Suprapubic skin (tissue), 4 donors: ENCODE measurements at regions not wholly inside any gene's neighbourhood (a gene's known extent, or its start where the extent isn't known, plus 50 kb on each side); places are given as distances from the start of the nearest gene placed in this dataset.
"Not testable (repeated sequence)": the region's sequence is repeated elsewhere in the genome, so short reads cannot be mapped to it uniquely, and the experiment has no call there.

Experiments used
- DNase-seq, 2 donors: peaks; one replicate each; pipeline ENCODE4 v3.0.0-alpha.2; 2019; ENCODE audit warnings: low spot score in 2 of 2
- H3K27ac ChIP-seq: fragments of 200-600 bp; sonication (generic); one replicate; pipeline ENCODE4 v1.5.1; 2019
- H3K27me3 ChIP-seq: fragments of 200-600 bp; sonication (generic); one replicate; pipeline ENCODE4 v1.5.1; 2019
- H3K36me3 ChIP-seq: fragments of 200-600 bp; sonication (generic); one replicate; pipeline ENCODE4 v1.5.1; 2019
- H3K4me1 ChIP-seq: fragments of 200-600 bp; sonication (generic); one replicate; pipeline ENCODE4 v1.5.1; 2019
- H3K4me3 ChIP-seq: fragments of 200-600 bp; sonication (generic); one replicate; pipeline ENCODE4 v1.5.1; 2019; ENCODE audit warnings: mild to moderate bottlenecking
- H3K9me3 ChIP-seq: fragments of 200-600 bp; sonication (generic); one replicate; pipeline ENCODE4 v1.5.1; 2019
- CTCF ChIP-seq, 2 donors: fragments of 200-600 bp in 1 of 2; fragments of 450-650 bp in 1 of 2; sonication (generic) in 1 of 2; IDR thresholded peaks; one replicate each; pipeline ENCODE4 v1.5.1; 2016 to 2019; ENCODE audit warnings: antibody characterized with exemption in 2 of 2, mild to moderate bottlenecking in 1 of 2, moderate library complexity in 1 of 2
- EP300 ChIP-seq: sonication (generic); formaldehyde crosslinking; IDR thresholded peaks from one replicate; pipeline ENCODE4 v1.6.1; 2017; ENCODE audit warnings: antibody characterized with exemption
- POLR2A ChIP-seq, 2 donors: fragments of 450-650 bp; IDR thresholded peaks; one replicate each; pipeline ENCODE4 v1.6.1; 2017; ENCODE audit warnings: antibody characterized with exemption in 2 of 2, mild to moderate bottlenecking in 2 of 2, moderate library complexity in 2 of 2
- POLR2AphosphoS5 ChIP-seq, 3 donors: sonication (generic); formaldehyde crosslinking; IDR thresholded peaks; one replicate each; pipeline ENCODE4 v1.6.1; 2017; ENCODE audit warnings: antibody characterized with exemption in 3 of 3
- WGBS: methylation state at CpG from one replicate; pipeline ENCODE4 v1.1.5; 2018; 5-methylcytosine and 5-hydroxymethylcytosine counted together

GRCh38 chr15:79643393-79643792 is 211.3 kb downstream of the MINAR1 start:
- no peak for DNase-seq
- peaks cover 13% of the 10 kb centered on the region for H3K9me3 ChIP-seq
- no peaks in the 10 kb centered on the region for H3K36me3 ChIP-seq
- no peak overlapping the region for H3K4me3 ChIP-seq
- no peaks in the 10 kb centered on the region for H3K4me1 ChIP-seq
- TF ChIP-seq POLR2AphosphoS5 (IDR thresholded peaks at IDR 0.05), result no peak
- no peak for TF ChIP-seq POLR2A (IDR thresholded peaks at IDR 0.05)
- TF ChIP-seq CTCF (IDR thresholded peaks at IDR 0.05), result no peak
- no peaks in the 10 kb centered on the region for H3K27me3 ChIP-seq
- no peak overlapping the region for H3K27ac ChIP-seq

DNA sequence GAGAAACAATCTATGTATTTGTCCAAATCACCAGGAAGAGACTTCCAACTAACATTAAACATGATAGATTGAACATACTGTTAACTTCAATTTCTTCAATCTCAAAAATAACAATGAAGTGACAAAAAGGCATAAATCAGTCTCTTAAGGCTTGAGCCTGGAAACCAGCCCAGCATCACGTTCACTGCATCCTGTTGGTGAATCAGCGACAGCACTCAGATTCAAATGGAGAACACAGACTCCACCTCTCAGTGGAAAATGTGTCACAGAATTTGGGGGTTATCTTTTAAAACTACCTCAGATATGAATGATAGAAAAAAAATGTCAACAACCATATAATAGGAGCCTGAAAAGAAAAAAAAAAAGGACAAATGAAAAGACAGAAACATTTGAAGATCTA is 212.0 kb downstream of the MINAR1 start:
- DNase-seq, result no peak
- Histone ChIP-seq H3K4me1 (no peaks in the 10 kb centered on the region), H3K9me3 (peaks cover 13% of the 10 kb centered on the region), H3K27ac (no peak overlapping the region), H3K4me3 (no peak overlapping the region), H3K27me3 (no peaks in the 10 kb centered on the region), H3K36me3 (no peaks in the 10 kb centered on the region)
- 37% methylated on average over 2 of the region's 2 CpGs for WGBS
- TF ChIP-seq POLR2A (IDR thresholded peaks at IDR 0.05) (no peak), POLR2AphosphoS5 (IDR thresholded peaks at IDR 0.05) (no peak), EP300 (no peak), CTCF (IDR thresholded peaks at IDR 0.05) (no peak)

DNA sequence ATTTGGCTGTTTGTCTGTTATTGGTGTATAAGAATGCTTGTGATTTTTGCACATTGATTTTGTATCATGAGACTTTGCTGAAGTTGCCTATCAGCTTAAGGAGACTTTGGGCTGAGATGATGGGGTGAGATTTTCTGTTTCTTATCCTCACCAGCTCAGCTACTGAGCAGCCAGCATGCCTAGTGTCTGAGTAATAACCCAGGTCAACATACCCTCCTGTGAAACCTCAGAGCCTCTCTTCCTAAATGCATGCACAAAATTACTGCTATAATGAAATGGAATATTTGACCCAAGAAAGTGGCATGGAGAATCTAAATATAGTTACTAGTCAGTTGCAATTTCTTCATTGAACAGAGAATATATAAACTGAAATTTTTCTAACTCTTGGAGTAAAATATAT is 220.8 kb downstream of the MINAR1 start:
- not testable (repeated sequence) for H3K9me3 ChIP-seq, H3K4me1 ChIP-seq, H3K4me3 ChIP-seq, H3K27ac ChIP-seq, DNase-seq, H3K27me3 ChIP-seq, H3K36me3 ChIP-seq

DNA sequence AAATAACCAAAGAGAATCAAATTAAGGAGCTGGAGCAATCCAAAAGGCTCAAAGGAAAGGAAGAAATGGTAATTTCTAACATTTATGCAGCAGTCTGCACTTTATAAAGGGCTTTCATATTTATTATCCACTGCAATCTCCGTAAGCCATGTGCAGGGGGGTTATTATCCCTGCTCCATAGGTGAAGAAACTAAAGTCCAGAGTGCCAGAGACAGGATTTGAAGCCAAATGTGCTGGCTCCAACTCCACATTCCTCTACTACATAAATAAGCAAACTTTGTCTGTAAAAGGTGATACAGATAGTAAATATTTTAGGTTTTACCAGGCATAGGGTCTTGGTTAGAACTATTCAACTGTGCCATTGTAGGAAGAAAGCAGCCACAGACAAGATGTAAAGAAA is 221.4 kb downstream of the MINAR1 start:
- no peak for DNase-seq
- WGBS, result 64% methylated on average over 1 of the region's 1 CpG
- Histone ChIP-seq H3K4me3 (no peak overlapping the region), H3K27me3 (no peaks in the 10 kb centered on the region), H3K9me3 (no peaks in the 10 kb centered on the region), H3K4me1 (no peaks in the 10 kb centered on the region), H3K36me3 (no peaks in the 10 kb centered on the region), H3K27ac (no peak overlapping the region)
- TF ChIP-seq EP300 (no peak), CTCF (IDR thresholded peaks at IDR 0.05) (no peak), POLR2AphosphoS5 (IDR thresholded peaks at IDR 0.05) (no peak), POLR2A (IDR thresholded peaks at IDR 0.05) (no peak)

DNA sequence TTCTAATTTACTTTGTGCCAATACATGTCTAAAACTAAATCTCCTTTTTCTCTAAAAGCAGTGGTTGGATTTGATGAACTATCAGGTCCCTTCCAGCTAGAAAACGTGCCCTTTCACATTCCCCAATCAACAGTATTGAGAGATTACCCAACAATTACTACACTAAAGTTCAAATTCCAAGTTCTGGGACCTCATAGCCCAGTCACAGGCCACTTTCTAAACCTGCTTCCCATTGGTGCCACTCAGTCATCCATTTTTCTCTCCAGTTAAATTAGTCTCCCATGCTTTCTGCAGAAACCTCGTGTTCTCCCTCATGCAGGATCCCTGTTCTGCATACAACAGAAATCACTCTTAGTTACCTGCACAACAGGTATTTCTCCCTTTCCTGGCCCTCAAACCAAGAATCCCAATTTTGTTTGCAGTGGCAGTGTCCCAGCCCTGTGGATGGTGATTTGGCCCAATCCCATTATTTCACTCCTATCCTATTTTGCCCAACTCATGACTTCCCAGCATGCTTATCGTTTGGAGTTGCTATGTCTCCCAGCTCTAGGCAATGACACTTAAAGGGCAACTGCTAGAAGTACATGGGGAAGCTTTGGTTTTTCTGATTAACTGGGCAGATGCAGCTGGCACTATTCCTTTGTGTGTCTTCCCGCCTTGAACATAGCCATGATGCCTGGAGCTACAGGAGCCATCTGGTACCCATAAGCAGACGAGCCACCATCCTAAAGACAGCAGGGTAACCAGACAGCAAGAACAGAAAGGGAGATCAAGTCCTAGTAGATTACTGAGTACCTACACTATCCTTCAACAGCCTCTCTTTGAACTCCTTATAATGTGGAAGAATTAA is 224.2 kb downstream of the MINAR1 start:
- WGBS, result 70% methylated on average over 5 of the region's 5 CpGs
- Histone ChIP-seq H3K36me3 (no peaks in the 10 kb centered on the region), H3K9me3 (no peaks in the 10 kb centered on the region), H3K4me3 (no peak overlapping the region), H3K4me1 (no peaks in the 10 kb centered on the region), H3K27me3 (no peaks in the 10 kb centered on the region), H3K27ac (no peak overlapping the region)
- DNase-seq, result no peak
- no peak for TF ChIP-seq POLR2AphosphoS5 (IDR thresholded peaks at IDR 0.05)
- no peak for TF ChIP-seq EP300
- no peak for TF ChIP-seq POLR2A (IDR thresholded peaks at IDR 0.05)
- TF ChIP-seq CTCF (IDR thresholded peaks at IDR 0.05), result no peak

- Histone ChIP-seq H3K36me3 (no peaks in the 10 kb centered on the region), H3K27ac (no peak overlapping the region), H3K4me1 (no peaks in the 10 kb centered on the region), H3K27me3 (no peaks in the 10 kb centered on the region), H3K4me3 (no peak overlapping the region), H3K9me3 (no peaks in the 10 kb centered on the region)
- WGBS, result 68% methylated on average over 2 of the region's 2 CpGs
- TF ChIP-seq CTCF (IDR thresholded peaks at IDR 0.05) (no peak), EP300 (no peak), POLR2A (IDR thresholded peaks at IDR 0.05) (no peak), POLR2AphosphoS5 (IDR thresholded peaks at IDR 0.05) (no peak)
- no peak for DNase-seq
These were observed 225.6 kb downstream of the MINAR1 start for GRCh38 chr15:79657722-79658121.
